Muscle of arm (tissue), 1 donor: ENCODE measurements at regions not wholly inside any gene's neighbourhood (a gene's known extent, or its start where the extent isn't known, plus 50 kb on each side); places are given as distances from the start of the nearest gene placed in this dataset.
A peak's percentile ranks its signal among the peaks of the same experiment; 100 is the strongest.

Experiments used
- DNase-seq: peaks from one replicate; pipeline ENCODE4 v3.0.0-alpha.2; 2013

DNA sequence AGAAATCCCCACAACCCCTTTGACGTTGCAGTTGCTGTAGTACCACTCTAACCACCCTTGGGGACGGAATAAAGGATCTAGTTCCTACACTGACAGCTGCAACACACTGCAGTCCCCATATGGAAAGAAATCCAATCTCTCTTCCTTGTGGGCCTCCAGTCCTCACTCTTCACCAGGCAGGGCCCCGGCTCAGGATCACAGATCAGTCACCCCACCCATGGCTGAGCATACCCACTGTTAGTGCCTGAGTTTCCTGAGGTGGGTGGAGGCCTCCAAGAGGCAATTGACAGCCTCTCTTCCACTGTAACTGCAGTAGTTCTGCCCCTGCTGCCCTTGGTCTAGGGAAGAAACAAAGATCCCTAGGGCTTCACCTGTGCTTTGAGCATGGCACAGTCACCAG is 670.0 kb upstream of the CDH2 start:
- no peak for DNase-seq

GRCh38 chr18:28837100-28837499 is 660.2 kb upstream of the CDH2 start:
- no peak for DNase-seq

DNA sequence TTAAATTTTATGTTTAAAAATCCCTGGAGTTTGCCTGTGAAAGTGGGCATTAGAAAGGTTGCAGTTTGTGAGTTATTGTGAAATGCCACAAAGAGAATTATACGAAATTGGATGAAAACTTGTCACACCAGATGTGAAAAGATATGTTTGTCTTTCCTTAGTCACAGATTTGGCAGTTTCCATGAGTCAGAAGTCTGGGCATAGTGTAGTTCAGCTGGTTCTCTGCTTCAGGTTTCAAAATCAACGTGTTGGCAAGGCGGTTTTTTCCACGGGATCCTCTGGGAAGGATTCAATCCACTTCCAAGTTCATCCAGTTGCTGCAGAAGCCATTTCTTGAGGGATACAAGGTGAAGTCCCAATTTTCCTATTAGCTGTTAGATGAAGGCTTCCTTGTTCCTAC is 658.0 kb upstream of the CDH2 start:
- no peak for DNase-seq

GRCh38 chr18:28831908-28832307 is 655.0 kb upstream of the CDH2 start:
- no peak for DNase-seq

DNA sequence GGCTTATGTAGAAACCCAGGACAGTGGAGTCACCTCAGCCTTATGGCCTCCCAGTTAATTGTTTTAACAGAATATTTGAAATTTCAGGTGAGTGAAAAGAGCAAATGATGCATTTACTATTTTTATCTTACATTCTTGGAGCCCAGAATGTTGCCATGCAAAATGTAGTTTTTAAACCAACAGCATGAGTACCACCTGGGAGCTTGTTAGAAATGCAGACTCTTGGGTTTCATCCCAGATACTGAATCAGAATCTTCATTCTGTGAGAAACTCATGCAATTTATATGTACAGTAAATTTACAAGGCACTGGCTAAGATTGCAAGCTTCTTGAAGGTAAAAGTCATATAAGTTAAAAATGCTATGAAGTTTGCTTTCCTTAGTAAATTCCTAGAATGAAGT is 654.5 kb upstream of the CDH2 start:
- DNase-seq = no peak

DNA sequence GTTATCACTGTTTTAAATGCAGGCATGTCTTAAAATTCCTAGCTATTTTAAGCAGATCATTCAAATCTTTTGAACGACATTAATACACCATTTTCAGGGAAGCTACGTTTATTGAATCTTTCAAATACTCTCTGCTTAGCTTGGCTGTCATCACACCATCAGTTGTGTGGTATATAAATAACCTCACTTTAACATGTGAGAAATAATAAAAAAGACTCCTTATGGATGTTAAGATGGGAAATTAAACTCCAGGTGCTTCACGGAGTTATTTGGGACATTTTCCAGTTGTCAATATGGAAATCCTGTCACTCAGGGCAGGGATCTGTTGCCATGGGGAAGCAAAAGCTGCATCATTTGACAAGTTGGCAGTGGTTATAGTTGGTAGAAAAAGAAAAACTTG is 649.2 kb upstream of the CDH2 start:
- no peak for DNase-seq

- no peak for DNase-seq
These were observed 647.2 kb upstream of the CDH2 start for GRCh38 chr18:28824183-28824574.

DNA sequence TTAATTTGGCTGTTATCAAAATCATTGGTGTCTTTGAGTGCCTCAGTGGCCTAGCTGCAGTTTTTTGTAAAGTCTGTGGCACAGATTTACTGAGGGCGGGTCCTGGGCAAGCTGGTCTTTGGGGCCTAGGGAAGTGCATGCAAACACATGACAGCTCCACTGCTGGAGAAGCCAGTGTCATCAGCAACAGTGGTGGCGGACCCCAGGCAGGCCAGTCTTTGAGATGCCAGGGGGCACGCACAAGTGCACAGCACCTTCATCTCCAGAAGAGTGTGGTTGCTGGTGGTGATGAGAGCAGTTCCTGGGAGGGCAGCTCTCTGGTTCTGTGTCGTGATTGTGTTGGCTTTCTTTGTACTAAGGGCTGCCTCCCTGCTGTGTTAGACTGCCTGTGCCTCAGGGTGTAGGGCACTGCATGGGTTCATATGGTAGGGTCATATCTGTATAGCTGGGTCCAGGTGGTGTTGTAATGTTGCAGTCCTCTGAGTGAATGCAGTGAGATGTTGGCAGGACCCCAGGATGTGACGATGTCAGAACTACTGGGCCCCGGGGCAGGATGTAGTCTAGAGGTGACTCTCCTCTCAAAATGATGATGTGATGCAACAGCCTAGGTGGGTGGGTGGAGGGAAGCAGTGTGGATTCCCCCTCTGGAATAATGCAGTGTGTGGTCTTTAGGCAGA is 646.7 kb upstream of the CDH2 start:
- DNase-seq = no peak

DNA sequence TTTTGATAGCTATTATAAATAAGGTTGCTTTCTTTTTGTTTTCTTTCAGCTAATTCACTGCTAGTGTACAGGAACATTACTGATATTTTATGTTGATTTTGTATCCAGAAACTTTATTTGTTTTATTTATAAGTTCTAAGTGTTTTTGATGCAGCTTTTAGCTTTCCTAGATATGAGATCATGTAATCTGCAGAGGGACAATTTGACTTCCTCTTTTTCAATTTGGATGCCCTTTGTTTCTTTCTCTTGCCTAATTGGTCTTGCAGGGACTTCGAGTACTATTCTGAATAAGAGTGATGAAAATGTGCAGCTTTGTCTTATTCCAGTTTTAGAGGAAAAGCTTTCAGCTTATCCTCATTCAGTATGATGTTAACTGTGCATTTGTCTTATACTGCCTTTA is 643.4 kb upstream of the CDH2 start:
- no peak for DNase-seq

DNA sequence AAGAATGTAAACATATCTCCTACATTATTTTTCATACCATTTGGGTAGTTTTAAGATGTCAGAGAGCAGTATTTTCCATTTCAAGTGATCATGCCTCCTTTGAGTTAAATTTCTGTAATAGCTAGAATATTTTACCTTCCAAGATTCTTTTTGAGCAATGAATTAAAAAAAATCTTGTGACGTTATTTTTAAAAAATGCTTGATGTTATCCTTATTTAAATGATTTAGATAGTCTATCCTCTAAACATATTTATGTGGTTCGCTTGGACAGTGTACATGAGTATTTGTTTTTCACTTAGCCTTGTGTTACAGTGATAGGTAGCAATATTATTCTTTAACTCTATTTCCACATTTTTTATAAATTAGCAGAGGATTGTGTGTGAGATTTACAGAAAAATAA is 639.2 kb upstream of the CDH2 start:
- no peak for DNase-seq

- no peak for DNase-seq
These were observed 637.4 kb upstream of the CDH2 start for GRCh38 chr18:28814365-28814764.

DNA sequence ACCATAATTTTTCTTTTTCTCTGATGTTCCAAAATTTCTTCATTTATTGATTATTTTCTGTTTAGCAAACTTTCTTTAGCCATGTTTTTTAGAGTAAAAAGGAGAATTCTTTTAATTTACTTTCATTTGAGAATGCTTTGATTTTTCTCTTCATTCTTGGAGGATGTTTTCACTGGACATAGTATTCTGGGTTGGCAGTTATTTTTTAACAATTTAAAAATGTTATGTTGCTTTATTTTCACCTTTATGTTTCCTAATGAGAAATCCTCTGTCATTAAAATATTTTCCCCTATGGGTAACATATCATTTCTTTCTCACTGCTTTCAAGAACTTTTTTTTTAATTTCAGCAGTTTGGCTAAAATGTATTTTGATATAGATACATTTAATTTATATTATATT is 631.4 kb upstream of the CDH2 start:
- DNase-seq = no peak

- DNase-seq = no peak
These were observed 628.6 kb upstream of the CDH2 start for GRCh38 chr18:28805491-28805890.

DNA sequence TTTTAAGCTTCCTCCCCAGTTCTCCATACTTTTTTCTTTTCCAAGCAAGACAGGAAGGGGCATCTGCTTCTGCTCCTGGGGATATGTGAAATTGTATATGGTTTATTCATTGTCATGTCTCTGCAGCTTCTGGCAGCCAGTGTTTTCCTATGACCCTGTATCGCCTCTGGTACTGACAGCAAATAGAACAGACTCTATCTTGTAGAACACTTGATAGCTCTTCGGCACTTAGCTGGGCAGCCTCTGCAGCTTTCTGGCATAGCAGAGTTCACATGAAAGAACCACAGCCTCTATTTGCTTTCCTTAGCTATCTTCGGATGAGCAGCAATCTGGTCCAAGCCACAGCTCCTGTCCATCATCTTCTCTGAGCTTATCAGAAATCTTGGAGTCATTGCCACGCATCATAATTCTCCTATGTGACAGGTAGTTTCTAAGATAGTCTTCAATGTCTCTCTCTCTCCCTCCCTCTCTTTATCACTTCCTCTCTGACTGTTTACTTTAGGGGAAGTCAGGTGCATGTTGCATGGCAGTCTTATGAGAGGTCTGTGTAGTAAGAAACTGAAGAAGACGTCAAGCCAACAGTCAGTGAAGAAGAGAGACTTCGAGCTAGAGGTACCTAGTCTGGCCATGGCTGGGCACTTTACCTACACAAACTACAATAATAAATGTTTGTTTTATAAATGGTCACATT is 627.7 kb upstream of the CDH2 start:
- DNase-seq = no peak

DNA sequence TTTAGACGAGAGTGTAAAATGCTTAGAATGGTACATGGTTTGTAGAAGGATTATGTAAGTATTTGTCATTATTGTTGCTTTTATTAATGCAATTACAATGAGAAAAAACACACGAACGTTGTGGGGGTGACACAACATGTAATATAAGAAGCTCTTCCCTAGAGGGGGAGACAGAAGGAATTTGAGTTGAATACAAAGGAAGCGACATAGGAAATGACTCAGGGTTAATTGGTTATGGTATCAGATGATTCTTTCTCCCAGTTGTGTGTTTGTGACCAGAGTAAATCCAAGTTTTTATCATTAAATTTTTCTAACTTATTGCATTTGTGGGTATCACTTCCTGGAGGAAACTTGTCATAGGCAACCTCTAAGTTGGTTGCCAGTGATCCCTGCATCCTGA is 625.6 kb upstream of the CDH2 start:
- DNase-seq = no peak

DNA sequence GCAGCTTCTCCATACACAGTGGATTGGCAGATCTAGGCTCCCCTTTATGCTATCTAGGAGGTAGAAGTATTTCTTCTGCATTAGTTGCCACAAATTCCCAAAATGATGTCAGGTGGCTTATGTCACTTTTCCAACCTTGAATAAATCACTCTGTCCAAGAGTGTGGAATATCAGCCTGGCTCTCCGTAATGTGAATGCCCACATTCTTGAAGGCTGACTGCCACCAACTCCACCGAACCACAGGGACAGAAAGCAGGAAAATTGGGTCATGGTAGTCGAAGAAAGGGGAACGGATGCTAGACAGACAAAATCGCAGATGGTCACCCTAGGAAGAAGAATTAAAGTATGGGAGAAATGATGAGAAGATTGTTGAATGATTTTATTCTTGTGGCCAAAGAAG is 624.9 kb upstream of the CDH2 start:
- no peak for DNase-seq

DNA sequence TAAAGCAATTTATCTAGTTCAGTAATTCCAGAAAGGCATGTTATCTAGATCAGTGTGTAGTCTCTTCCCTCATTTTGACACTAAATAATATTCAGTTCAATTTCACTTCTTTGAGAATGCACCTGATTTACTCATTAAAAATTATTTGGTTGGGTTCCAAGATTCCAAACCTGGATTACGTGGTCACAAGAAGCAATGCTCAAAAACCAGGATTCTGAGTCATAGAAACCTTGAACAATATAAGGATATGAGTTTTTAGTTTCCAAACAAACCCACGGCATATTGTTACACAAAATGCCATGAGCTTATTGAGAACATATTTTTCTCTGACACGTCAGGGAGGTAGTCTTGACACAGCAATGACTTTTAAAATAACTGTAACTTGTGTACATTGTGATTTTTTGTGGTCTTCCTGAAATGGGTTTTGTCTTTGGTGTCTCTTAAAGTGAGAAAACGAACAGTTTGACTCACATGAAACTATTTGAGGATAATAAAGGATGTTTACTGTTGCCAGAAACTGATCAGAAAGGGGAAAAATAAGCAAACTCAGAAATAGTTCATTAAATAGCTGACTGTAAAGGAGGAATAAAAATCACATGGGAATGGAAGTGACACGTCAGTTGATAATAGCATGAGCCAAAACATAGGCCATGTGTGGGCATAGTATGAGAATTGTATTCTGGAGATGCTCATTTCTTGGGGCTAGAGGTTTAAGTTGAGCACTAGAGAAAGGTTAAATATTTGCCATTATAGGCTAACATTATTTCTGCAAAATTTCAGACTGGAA is 617.7 kb upstream of the CDH2 start:
- DNase-seq = no peak

- DNase-seq = no peak
These were observed 617.0 kb upstream of the CDH2 start for GRCh38 chr18:28793901-28794300.

- DNase-seq = no peak
These were observed 615.6 kb upstream of the CDH2 start for GRCh38 chr18:28792404-28793086.

GRCh38 chr18:28791101-28791500 is 614.2 kb upstream of the CDH2 start:
- no peak for DNase-seq

DNA sequence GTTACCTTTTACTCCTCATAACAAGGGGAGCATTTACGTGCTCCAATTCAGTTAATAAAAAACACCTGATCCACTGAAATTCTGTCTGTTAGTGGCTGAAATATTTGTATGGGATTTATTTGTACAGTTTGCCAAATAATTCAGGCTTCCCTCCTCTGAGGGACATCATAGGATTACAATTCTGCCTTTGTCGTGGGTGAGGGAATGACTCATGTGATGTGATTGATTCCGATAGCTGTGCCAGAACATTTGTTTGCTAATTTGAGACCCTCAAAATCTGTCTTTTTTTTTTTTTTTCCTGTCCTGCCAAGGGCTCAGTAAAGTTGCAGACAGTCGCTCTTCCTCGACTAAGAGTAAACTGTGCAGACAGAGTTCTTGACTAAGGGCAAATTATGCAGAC is 612.6 kb upstream of the CDH2 start:
- peak; percentile 12 for DNase-seq

DNA sequence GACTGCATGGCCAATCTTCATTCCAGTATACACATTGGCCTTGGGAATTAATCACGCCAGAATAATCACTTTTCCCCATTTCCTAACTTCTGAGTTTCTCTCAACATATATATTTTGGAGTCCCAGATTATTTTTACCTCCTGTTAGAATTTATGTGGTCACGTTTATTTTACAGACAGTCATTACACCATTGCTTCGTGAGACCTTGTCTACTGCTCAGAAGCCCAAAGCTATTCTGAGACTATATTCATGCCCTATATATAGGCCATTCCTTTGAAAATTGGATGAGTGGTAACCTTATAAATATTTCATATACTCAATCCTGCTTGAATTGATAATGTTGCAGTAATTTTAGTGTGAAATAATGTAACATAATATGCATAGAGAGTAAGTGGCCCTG is 610.0 kb upstream of the CDH2 start:
- no peak for DNase-seq
